ENCODE measurements at regions not wholly inside any gene's neighbourhood (a gene's known extent, or its start where the extent isn't known, plus 50 kb on each side); places are given as distances from the start of the nearest gene placed in this dataset.

DNA sequence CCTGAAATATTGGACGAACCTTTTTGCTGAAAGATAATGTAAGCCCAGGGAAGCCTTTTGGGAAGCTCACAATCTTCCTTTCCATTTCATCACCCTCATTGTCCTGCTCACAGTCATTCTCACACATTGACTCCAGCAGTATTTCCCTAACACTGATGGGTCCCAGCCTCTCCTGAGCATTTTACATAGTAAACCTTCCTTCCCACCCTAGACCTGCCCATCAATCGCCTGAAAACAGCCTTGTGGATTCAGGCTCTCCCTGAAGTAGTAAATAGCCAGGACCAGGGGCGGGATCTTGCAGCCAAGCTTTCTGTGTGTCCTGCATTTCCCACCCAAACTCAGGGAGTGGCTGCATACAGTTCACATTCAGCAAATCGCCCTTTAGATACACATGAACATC, 149.9 kb downstream of the CYRIA start:
- Histone ChIP-seq H3K27ac (ENCODE audit: low read depth in 1 of 2, low read length in 2 of 2) (no peak overlapping the region), H3K4me1 (ENCODE audit: insufficient read depth, low read length) (no peaks in the 10 kb centered on the region), H3K36me3 (ENCODE audit: insufficient read depth, low read length) (no peaks in the 10 kb centered on the region), H3K9me3 (ENCODE audit: control insufficient read depth in 1 of 2, insufficient read depth in 1 of 2, low read length in 2 of 2) (no peaks in the 10 kb centered on the region), H3K4me3 (ENCODE audit: low read length) (no peak overlapping the region), H3K27me3 (ENCODE audit: control insufficient read depth in 1 of 2, insufficient read depth in 2 of 2, low read length in 2 of 2) (peaks cover 0 to 3% of the 10 kb centered on the region in 2 experiments)
- H3K4me3 Mint-ChIP-seq: no peak overlapping the region
- H3K36me3 Mint-ChIP-seq (ENCODE audit: low read depth): no peaks in the 10 kb centered on the region
- no peaks in the 10 kb centered on the region for H3K9me3 Mint-ChIP-seq
- DNase-seq (no peak), ATAC-seq (ENCODE audit: poor library complexity) (no peak)
- intact Hi-C loops (cut with DNase I, micrococcal nuclease): no loop called here
- no peak overlapping the region for H3K27ac Mint-ChIP-seq
- TF ChIP-seq, protein P1, sequence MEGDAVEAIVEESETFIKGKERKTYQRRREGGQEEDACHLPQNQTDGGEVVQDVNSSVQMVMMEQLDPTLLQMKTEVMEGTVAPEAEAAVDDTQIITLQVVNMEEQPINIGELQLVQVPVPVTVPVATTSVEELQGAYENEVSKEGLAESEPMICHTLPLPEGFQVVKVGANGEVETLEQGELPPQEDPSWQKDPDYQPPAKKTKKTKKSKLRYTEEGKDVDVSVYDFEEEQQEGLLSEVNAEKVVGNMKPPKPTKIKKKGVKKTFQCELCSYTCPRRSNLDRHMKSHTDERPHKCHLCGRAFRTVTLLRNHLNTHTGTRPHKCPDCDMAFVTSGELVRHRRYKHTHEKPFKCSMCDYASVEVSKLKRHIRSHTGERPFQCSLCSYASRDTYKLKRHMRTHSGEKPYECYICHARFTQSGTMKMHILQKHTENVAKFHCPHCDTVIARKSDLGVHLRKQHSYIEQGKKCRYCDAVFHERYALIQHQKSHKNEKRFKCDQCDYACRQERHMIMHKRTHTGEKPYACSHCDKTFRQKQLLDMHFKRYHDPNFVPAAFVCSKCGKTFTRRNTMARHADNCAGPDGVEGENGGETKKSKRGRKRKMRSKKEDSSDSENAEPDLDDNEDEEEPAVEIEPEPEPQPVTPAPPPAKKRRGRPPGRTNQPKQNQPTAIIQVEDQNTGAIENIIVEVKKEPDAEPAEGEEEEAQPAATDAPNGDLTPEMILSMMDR (IDR thresholded peaks at IDR 0.05): no peak
- H3K27me3 Mint-ChIP-seq: peaks cover 42% of the 10 kb centered on the region
- no peaks in the 10 kb centered on the region for H3K4me1 Mint-ChIP-seq (ENCODE audit: low read depth)
- POLR2A ChIA-PET: no interaction called here
- CTCF ChIA-PET: no interaction called here

DNA sequence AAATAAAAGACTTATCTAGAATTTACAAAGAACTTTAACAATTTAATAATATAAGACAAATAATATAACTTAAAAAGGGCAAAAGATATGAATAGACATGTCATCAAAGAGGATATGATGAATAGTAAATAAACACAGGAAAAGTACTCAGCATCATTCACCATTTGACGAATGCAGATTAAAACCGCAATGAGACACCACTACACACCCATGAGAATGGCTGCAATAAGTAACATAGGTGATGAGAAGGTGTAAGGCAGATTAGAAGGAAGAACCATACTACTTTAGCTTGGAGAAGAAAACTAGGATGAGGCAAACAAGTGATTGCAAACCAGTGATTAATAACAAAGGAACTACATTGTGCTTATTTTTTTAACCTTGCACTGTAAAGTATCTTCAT, 152.0 kb downstream of the CYRIA start:
- H3K27me3 ChIP-seq (ENCODE audit: control insufficient read depth in 1 of 2, insufficient read depth in 2 of 2, low read length in 2 of 2): peaks cover 13 to 22% of the 10 kb centered on the region in 2 experiments
- H3K9me3 Mint-ChIP-seq: no peaks in the 10 kb centered on the region
- no peaks in the 10 kb centered on the region for H3K4me1 Mint-ChIP-seq (ENCODE audit: low read depth)
- H3K27ac ChIP-seq (ENCODE audit: low read depth in 1 of 2, low read length in 2 of 2): no peak overlapping the region
- no peaks in the 10 kb centered on the region for H3K36me3 ChIP-seq (ENCODE audit: insufficient read depth, low read length)
- ATAC-seq (ENCODE audit: poor library complexity): no peak
- H3K4me1 ChIP-seq (ENCODE audit: insufficient read depth, low read length): no peaks in the 10 kb centered on the region
- no peak overlapping the region for H3K4me3 Mint-ChIP-seq
- H3K4me3 ChIP-seq (ENCODE audit: low read length): no peak overlapping the region
- no peaks in the 10 kb centered on the region for H3K36me3 Mint-ChIP-seq (ENCODE audit: low read depth)
- CTCF ChIA-PET: no interaction called here
- no peak overlapping the region for H3K27ac Mint-ChIP-seq
- intact Hi-C loops (cut with DNase I, micrococcal nuclease): no loop called here
- TF ChIP-seq, protein P1 (IDR thresholded peaks at IDR 0.05): no peak
- POLR2A ChIA-PET: no interaction called here
- H3K27me3 Mint-ChIP-seq: peaks cover 57% of the 10 kb centered on the region
- DNase-seq: no peak
- H3K9me3 ChIP-seq (ENCODE audit: control insufficient read depth in 1 of 2, insufficient read depth in 1 of 2, low read length in 2 of 2): no peaks in the 10 kb centered on the region

DNA sequence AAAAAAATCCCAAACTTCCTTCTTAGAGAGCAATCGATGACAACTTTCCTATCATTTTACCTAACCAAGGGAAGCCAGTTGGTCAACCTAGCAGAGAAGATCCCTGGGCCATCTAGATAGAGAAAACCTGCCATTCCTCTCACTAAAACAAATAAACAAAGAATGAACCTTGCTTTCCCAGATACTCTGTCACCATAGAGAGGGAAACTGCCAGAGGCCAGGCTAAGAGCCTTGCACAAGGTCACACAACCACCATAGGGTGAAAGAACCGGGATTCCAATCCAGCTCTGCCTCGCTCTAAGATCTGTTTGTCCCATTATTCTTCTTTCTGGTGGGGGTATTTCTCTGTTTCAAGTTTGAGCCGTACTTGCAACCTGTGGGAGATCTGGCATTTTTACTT, 154.6 kb downstream of the CYRIA start:
- H3K27ac Mint-ChIP-seq: no peak overlapping the region
- H3K9me3 Mint-ChIP-seq: no peaks in the 10 kb centered on the region
- POLR2A ChIA-PET: no interaction called here
- CTCF ChIA-PET: no interaction called here
- no peak overlapping the region for H3K27ac ChIP-seq (ENCODE audit: low read depth in 1 of 2, low read length in 2 of 2)
- intact Hi-C loops (cut with DNase I, micrococcal nuclease): no loop called here
- H3K4me3 Mint-ChIP-seq: no peak overlapping the region
- TF ChIP-seq, protein P1 (IDR thresholded peaks at IDR 0.05): no peak
- H3K9me3 ChIP-seq (ENCODE audit: control insufficient read depth in 1 of 2, insufficient read depth in 1 of 2, low read length in 2 of 2): peaks cover 0 to 10% of the 10 kb centered on the region in 2 experiments
- H3K4me1 Mint-ChIP-seq (ENCODE audit: low read depth): no peaks in the 10 kb centered on the region
- no peaks in the 10 kb centered on the region for H3K36me3 Mint-ChIP-seq (ENCODE audit: low read depth)
- no peak overlapping the region for H3K4me3 ChIP-seq (ENCODE audit: low read length)
- peaks cover 60% of the 10 kb centered on the region for H3K27me3 Mint-ChIP-seq
- H3K27me3 ChIP-seq (ENCODE audit: control insufficient read depth in 1 of 2, insufficient read depth in 2 of 2, low read length in 2 of 2): peaks cover 20 to 40% of the 10 kb centered on the region in 2 experiments
- H3K36me3 ChIP-seq (ENCODE audit: insufficient read depth, low read length): no peaks in the 10 kb centered on the region
- no peaks in the 10 kb centered on the region for H3K4me1 ChIP-seq (ENCODE audit: insufficient read depth, low read length)
- ATAC-seq (ENCODE audit: poor library complexity): no peak
- no peak for DNase-seq
